ENCODE measurements at regions not wholly inside any gene's neighbourhood (a gene's known extent, or its start where the extent isn't known, plus 50 kb on each side); places are given as distances from the start of the nearest gene placed in this dataset.

DNA sequence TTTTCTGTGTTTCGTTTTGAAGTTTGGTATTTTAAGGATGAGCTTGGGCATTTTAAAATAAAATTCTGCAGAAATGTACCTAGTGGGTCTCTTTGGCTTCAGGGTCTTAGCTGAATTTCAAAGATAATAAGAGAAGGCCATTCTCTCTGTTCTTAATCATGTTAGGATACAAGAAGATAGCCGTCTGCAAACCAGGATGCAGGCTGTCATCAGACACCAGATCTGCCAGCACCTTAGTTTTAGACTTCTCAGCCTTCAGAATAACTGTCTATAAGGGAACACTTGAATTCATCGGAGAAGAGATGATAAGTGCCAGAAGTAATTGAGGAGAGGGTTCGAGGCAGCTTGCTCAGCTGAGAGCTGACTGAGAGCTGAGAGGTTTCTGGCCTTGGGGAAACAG, 202.1 kb downstream of the REEP3 start (continued):
- TF ChIP-seq, protein P1, sequence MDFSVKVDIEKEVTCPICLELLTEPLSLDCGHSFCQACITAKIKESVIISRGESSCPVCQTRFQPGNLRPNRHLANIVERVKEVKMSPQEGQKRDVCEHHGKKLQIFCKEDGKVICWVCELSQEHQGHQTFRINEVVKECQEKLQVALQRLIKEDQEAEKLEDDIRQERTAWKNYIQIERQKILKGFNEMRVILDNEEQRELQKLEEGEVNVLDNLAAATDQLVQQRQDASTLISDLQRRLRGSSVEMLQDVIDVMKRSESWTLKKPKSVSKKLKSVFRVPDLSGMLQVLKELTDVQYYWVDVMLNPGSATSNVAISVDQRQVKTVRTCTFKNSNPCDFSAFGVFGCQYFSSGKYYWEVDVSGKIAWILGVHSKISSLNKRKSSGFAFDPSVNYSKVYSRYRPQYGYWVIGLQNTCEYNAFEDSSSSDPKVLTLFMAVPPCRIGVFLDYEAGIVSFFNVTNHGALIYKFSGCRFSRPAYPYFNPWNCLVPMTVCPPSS (IDR thresholded peaks at IDR 0.05), result no peak
- TF ChIP-seq NKX3-1 (CRISPR knock-in tag; IDR thresholded peaks at IDR 0.05) (no peak), STAT5B (CRISPR knock-in tag; IDR thresholded peaks at IDR 0.05) (no peak), HDAC2 (CRISPR knock-in tag; IDR thresholded peaks at IDR 0.05) (no peak), ZNF768 (CRISPR knock-in tag; IDR thresholded peaks at IDR 0.05) (no peak), ASH2L (IDR thresholded peaks at IDR 0.05; ENCODE audit: insufficient read length, low read depth, low read length) (no peak)
- TF ChIP-seq, protein P2, sequence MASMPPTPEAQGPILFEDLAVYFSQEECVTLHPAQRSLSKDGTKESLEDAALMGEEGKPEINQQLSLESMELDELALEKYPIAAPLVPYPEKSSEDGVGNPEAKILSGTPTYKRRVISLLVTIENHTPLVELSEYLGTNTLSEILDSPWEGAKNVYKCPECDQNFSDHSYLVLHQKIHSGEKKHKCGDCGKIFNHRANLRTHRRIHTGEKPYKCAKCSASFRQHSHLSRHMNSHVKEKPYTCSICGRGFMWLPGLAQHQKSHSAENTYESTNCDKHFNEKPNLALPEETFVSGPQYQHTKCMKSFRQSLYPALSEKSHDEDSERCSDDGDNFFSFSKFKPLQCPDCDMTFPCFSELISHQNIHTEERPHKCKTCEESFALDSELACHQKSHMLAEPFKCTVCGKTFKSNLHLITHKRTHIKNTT (CRISPR knock-in tag; IDR thresholded peaks at IDR 0.05), result no peak
- TF ChIP-seq, protein P3, sequence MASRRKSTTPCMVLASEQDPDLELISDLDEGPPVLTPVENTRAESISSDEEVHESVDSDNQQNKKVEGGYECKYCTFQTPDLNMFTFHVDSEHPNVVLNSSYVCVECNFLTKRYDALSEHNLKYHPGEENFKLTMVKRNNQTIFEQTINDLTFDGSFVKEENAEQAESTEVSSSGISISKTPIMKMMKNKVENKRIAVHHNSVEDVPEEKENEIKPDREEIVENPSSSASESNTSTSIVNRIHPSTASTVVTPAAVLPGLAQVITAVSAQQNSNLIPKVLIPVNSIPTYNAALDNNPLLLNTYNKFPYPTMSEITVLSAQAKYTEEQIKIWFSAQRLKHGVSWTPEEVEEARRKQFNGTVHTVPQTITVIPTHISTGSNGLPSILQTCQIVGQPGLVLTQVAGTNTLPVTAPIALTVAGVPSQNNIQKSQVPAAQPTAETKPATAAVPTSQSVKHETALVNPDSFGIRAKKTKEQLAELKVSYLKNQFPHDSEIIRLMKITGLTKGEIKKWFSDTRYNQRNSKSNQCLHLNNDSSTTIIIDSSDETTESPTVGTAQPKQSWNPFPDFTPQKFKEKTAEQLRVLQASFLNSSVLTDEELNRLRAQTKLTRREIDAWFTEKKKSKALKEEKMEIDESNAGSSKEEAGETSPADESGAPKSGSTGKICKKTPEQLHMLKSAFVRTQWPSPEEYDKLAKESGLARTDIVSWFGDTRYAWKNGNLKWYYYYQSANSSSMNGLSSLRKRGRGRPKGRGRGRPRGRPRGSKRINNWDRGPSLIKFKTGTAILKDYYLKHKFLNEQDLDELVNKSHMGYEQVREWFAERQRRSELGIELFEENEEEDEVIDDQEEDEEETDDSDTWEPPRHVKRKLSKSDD (CRISPR knock-in tag; IDR thresholded peaks at IDR 0.05; ENCODE audit: low read depth), result no peak
- TF ChIP-seq, protein P4, sequence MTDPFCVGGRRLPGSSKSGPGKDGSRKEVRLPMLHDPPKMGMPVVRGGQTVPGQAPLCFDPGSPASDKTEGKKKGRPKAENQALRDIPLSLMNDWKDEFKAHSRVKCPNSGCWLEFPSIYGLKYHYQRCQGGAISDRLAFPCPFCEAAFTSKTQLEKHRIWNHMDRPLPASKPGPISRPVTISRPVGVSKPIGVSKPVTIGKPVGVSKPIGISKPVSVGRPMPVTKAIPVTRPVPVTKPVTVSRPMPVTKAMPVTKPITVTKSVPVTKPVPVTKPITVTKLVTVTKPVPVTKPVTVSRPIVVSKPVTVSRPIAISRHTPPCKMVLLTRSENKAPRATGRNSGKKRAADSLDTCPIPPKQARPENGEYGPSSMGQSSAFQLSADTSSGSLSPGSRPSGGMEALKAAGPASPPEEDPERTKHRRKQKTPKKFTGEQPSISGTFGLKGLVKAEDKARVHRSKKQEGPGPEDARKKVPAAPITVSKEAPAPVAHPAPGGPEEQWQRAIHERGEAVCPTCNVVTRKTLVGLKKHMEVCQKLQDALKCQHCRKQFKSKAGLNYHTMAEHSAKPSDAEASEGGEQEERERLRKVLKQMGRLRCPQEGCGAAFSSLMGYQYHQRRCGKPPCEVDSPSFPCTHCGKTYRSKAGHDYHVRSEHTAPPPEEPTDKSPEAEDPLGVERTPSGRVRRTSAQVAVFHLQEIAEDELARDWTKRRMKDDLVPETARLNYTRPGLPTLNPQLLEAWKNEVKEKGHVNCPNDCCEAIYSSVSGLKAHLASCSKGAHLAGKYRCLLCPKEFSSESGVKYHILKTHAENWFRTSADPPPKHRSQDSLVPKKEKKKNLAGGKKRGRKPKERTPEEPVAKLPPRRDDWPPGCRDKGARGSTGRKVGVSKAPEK (CRISPR knock-in tag; IDR thresholded peaks at IDR 0.05; ENCODE audit: borderline replicate concordance), result no peak
- TF ChIP-seq, protein P5, sequence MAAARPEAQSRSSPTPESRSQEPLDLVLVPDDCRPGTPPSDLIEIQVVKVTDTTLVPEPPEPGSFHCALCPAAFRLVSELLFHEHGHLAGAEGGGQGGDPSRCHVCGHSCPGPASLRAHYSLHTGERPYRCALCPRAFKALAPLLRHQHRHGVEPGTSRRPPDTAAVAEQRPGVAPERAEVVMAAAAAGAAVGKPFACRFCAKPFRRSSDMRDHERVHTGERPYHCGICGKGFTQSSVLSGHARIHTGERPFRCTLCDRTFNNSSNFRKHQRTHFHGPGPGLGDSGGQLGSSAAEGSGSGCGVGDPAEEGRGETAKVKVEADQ (CRISPR knock-in tag; IDR thresholded peaks at IDR 0.05; ENCODE audit: borderline replicate concordance), result no peak

All from HepG2 (cell line).